DOHH2 (cell line): ENCODE measurements at regions not wholly inside any gene's neighbourhood (a gene's known extent, or its start where the extent isn't known, plus 50 kb on each side); places are given as distances from the start of the nearest gene placed in this dataset.

ENCODE experiments used
- H3F3A ChIP-seq: fragments of 200-600 bp; sonication (generic), shearing (Covaris generic); 2 replicates; pipeline ENCODE4 v1.6.0; 2016; ENCODE audit warnings: antibody characterized with exemption, mild to moderate bottlenecking; ENCODE audit not compliant: control insufficient read depth, insufficient read depth
- H3K27ac ChIP-seq: fragments of 200-600 bp; sonication (generic); 2 replicates; pipeline ENCODE4 v1.5.1; 2014; ENCODE audit warnings: low read depth, mild to moderate bottlenecking, low read length, moderate library complexity
- H3K27me3 ChIP-seq: fragments of 200-600 bp; sonication (generic); 2 replicates; pipeline ENCODE4 v1.6.1; 2014; ENCODE audit warnings: mild to moderate bottlenecking, low read length, mixed read lengths; ENCODE audit not compliant: control insufficient read depth
- H3K36me3 ChIP-seq: fragments of 200-600 bp; sonication (generic); 2 replicates; pipeline ENCODE4 v1.6.1; 2014; ENCODE audit warnings: mild to moderate bottlenecking, low read length, moderate library complexity, mixed read lengths; ENCODE audit not compliant: control insufficient read depth
- H3K4me1 ChIP-seq: fragments of 200-600 bp; sonication (generic); 2 replicates; pipeline ENCODE4 v1.6.1; 2014; ENCODE audit warnings: mild to moderate bottlenecking, low read length, mixed read lengths; ENCODE audit not compliant: control insufficient read depth
- H3K4me2 ChIP-seq: fragments of 200-600 bp; sonication (generic); 2 replicates; pipeline ENCODE4 v1.6.0; 2014; ENCODE audit warnings: mild to moderate bottlenecking, low read length, moderate library complexity
- H3K4me3 ChIP-seq: fragments of 200-600 bp; sonication (generic); 2 replicates; pipeline ENCODE4 v1.5.1; 2014; ENCODE audit warnings: mild to moderate bottlenecking, low read length, mixed read lengths
- H3K79me2 ChIP-seq: fragments of 200-600 bp; sonication (generic); 2 replicates; pipeline ENCODE4 v1.6.1; 2014; ENCODE audit warnings: mild to moderate bottlenecking, low read length, mixed read lengths; ENCODE audit not compliant: control insufficient read depth
- H3K9me2 ChIP-seq: fragments of 200-600 bp; sonication (generic); replicated peaks from 2 replicates; pipeline ENCODE4 v1.6.1; 2014; ENCODE audit warnings: mild to moderate bottlenecking, low read length, mixed read lengths; ENCODE audit not compliant: control insufficient read depth
- H3K9me3 ChIP-seq: fragments of 200-600 bp; sonication (generic); 2 replicates; pipeline ENCODE4 v1.6.1; 2014; ENCODE audit warnings: antibody characterized with exemption, low read length, mixed read lengths; ENCODE audit not compliant: control insufficient read depth, insufficient read depth
- H4K20me1 ChIP-seq: fragments of 200-600 bp; sonication (generic); 2 replicates; pipeline ENCODE4 v1.6.0; 2014; ENCODE audit warnings: low read depth, mild to moderate bottlenecking, antibody characterized with exemption, low read length, moderate library complexity; ENCODE audit not compliant: control insufficient read depth, insufficient read depth
- EZH2phosphoT487 ChIP-seq: fragments of 200-600 bp; sonication (generic); IDR thresholded peaks from 2 replicates; pipeline ENCODE4 v1.6.1; 2017; ENCODE audit warnings: borderline replicate concordance, mild to moderate bottlenecking, antibody characterized with exemption, low read length, moderate library complexity, mixed read lengths
- TF ChIP-seq, protein P1 (sequence below): fragments of 200-600 bp; sonication (generic); IDR thresholded peaks from one replicate; pipeline ENCODE4 v1.5.1; 2014; ENCODE audit warnings: antibody characterized with exemption, mild to moderate bottlenecking, low read depth, low read length; ENCODE audit not compliant: poor library complexity, severe bottlenecking

- no peaks in the 10 kb centered on the region for H3K27me3 ChIP-seq
- H3K9me3 ChIP-seq: no peaks in the 10 kb centered on the region
- TF ChIP-seq, protein P1, sequence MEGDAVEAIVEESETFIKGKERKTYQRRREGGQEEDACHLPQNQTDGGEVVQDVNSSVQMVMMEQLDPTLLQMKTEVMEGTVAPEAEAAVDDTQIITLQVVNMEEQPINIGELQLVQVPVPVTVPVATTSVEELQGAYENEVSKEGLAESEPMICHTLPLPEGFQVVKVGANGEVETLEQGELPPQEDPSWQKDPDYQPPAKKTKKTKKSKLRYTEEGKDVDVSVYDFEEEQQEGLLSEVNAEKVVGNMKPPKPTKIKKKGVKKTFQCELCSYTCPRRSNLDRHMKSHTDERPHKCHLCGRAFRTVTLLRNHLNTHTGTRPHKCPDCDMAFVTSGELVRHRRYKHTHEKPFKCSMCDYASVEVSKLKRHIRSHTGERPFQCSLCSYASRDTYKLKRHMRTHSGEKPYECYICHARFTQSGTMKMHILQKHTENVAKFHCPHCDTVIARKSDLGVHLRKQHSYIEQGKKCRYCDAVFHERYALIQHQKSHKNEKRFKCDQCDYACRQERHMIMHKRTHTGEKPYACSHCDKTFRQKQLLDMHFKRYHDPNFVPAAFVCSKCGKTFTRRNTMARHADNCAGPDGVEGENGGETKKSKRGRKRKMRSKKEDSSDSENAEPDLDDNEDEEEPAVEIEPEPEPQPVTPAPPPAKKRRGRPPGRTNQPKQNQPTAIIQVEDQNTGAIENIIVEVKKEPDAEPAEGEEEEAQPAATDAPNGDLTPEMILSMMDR: no peak
- TF ChIP-seq EZH2phosphoT487: no peak
- H3F3A ChIP-seq: no peaks in the 10 kb centered on the region
- H3K79me2 ChIP-seq: no peaks in the 10 kb centered on the region
- no peaks in the 10 kb centered on the region for H3K4me1 ChIP-seq
- H3K9me2 ChIP-seq: no peaks in the 10 kb centered on the region
- H3K4me3 ChIP-seq: no peak overlapping the region
- no peaks in the 10 kb centered on the region for H3K36me3 ChIP-seq
- no peak overlapping the region for H3K4me2 ChIP-seq
- no peak overlapping the region for H3K27ac ChIP-seq
- no peaks in the 10 kb centered on the region for H4K20me1 ChIP-seq
These were observed 975.6 kb downstream of the GBE1 start for GRCh38 chr3:80785875-80786274.

DNA sequence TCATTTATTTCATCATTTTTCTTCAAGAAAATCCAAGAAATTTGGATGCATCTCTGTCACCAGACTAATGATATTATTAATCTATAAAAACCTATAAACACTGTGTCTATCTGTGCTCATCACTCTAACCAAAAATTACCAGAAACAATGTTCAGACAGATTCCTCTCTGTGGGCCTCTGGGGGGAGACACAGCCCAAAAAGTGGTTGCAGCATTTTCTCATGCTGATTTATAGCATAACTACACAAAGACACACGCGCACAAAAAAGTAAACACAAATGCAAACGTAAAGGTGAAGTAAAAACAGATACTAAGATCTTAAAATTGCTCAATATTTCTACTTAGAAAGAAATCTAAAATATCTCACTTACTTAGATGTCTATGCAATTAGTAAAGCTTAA is 976.0 kb downstream of the GBE1 start:
- H3K4me1 ChIP-seq: no peaks in the 10 kb centered on the region
- TF ChIP-seq, protein P1: no peak
- TF ChIP-seq EZH2phosphoT487: no peak
- no peaks in the 10 kb centered on the region for H4K20me1 ChIP-seq
- H3F3A ChIP-seq: no peaks in the 10 kb centered on the region
- H3K27me3 ChIP-seq: no peaks in the 10 kb centered on the region
- no peaks in the 10 kb centered on the region for H3K79me2 ChIP-seq
- no peak overlapping the region for H3K4me3 ChIP-seq
- H3K27ac ChIP-seq: no peak overlapping the region
- H3K4me2 ChIP-seq: no peak overlapping the region
- H3K9me3 ChIP-seq: no peaks in the 10 kb centered on the region
- H3K9me2 ChIP-seq: no peaks in the 10 kb centered on the region
- H3K36me3 ChIP-seq: no peaks in the 10 kb centered on the region

GRCh38 chr3:80771085-80771484 is 990.4 kb downstream of the GBE1 start:
- no peaks in the 10 kb centered on the region for H3K4me1 ChIP-seq
- TF ChIP-seq, protein P1: no peak
- TF ChIP-seq EZH2phosphoT487: no peak
- no peaks in the 10 kb centered on the region for H3K9me2 ChIP-seq
- H3F3A ChIP-seq: no peaks in the 10 kb centered on the region
- no peaks in the 10 kb centered on the region for H3K27me3 ChIP-seq
- no peak overlapping the region for H3K4me2 ChIP-seq
- H3K9me3 ChIP-seq: no peaks in the 10 kb centered on the region
- H3K27ac ChIP-seq: no peak overlapping the region
- H3K36me3 ChIP-seq: no peaks in the 10 kb centered on the region
- no peak overlapping the region for H3K4me3 ChIP-seq
- no peaks in the 10 kb centered on the region for H4K20me1 ChIP-seq
- H3K79me2 ChIP-seq: no peaks in the 10 kb centered on the region
